Upper lobe of left lung (tissue), 4 donors: ENCODE measurements at regions not wholly inside any gene's neighbourhood (a gene's known extent, or its start where the extent isn't known, plus 50 kb on each side); places are given as distances from the start of the nearest gene placed in this dataset.

Experiments
- POLR2A ChIP-seq, 4 donors: fragments of 450-650 bp; IDR thresholded peaks; one replicate each; pipeline ENCODE4 v1.5.1; 2016 to 2017; ENCODE audit warnings: antibody characterized with exemption in 4 of 4, mild to moderate bottlenecking in 2 of 4
- TF ChIP-seq, protein P1 (sequence below), 6 experiments: fragments of 450-650 bp in 4 of 6; fragments of 200-600 bp in 2 of 6; sonication (generic) in 2 of 6; IDR thresholded peaks; one replicate each; pipeline ENCODE4 v1.5.1; 2016 to 2019; ENCODE audit warnings: antibody characterized with exemption in 6 of 6

- TF ChIP-seq, protein P1, sequence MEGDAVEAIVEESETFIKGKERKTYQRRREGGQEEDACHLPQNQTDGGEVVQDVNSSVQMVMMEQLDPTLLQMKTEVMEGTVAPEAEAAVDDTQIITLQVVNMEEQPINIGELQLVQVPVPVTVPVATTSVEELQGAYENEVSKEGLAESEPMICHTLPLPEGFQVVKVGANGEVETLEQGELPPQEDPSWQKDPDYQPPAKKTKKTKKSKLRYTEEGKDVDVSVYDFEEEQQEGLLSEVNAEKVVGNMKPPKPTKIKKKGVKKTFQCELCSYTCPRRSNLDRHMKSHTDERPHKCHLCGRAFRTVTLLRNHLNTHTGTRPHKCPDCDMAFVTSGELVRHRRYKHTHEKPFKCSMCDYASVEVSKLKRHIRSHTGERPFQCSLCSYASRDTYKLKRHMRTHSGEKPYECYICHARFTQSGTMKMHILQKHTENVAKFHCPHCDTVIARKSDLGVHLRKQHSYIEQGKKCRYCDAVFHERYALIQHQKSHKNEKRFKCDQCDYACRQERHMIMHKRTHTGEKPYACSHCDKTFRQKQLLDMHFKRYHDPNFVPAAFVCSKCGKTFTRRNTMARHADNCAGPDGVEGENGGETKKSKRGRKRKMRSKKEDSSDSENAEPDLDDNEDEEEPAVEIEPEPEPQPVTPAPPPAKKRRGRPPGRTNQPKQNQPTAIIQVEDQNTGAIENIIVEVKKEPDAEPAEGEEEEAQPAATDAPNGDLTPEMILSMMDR (IDR thresholded peaks at IDR 0.05), result no peak
- no peak for TF ChIP-seq POLR2A (IDR thresholded peaks at IDR 0.05)
These were observed 326.0 kb upstream of the FTMT start for GRCh38 chr5:121525706-121526105.
